HG03342 (cell line): ENCODE measurements at regions not wholly inside any gene's neighbourhood (a gene's known extent, or its start where the extent isn't known, plus 50 kb on each side); places are given as distances from the start of the nearest gene placed in this dataset.

ENCODE experiments used
- ATAC-seq: cut with Tn5 transposase; IDR thresholded peaks from one replicate; pipeline ENCODE4 v1.9.1; 2021; ENCODE audit warnings: mild to moderate bottlenecking, moderate library complexity; ENCODE audit not compliant: unreplicated experiment

DNA sequence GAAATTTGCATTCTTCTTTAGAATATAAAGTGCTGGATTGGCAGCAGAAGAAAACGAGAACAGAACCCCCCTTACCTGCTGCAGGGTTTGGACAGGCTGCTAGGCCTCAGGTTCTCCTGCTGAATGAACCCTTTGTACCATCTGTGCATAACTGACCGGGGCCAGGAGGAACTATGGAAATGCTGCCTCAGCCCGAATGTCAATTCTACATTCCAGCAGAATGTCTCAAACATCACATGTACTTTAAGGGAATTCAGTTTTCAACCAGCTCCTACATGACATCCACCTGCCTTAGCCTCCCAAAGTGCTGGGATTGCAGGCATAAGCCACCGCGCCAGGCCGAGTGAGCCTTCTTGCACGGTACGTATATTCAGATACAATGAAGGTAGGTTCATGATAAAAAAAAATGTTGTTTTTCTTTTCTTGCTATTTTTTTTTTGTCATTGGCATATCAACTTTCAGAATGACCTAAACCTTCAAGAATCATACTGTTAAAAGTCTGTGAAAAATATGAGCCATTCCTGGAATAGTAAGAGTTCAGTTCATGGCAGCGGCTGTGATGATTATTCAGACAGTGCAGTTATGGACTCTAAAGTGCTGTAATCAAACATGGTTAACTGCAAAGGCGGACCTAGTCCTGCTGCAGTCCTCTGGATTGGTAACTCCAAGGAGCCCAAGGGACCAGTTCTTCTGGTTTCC lies 84.4 kb upstream of the TNS3 start:
- no peak for ATAC-seq

DNA sequence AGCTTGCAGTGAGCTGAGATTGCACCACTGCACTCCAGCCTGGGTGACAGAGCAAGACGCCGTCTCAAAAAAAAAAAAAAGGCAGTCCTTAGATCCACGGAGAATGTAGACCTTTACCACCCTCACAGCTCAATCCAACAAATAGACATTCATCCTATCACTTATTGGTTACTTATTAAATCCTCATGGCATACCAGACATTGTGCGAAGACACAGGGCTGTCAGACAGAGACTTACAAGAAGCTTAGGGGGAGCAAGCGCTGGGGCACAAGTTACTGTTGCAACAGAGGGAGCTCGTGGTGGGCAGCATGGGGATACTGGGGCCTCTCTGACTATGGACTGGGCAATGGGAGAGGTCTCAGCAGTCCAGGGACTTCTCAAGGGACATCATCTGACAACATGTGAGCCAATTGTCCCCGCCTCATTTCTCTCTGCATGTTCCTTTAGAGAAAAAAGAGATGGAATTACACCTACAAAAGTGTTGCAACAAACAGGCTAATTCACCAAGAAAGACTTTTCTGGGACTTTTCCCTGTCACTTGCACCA lies 82.8 kb upstream of the TNS3 start:
- ATAC-seq: no peak

DNA sequence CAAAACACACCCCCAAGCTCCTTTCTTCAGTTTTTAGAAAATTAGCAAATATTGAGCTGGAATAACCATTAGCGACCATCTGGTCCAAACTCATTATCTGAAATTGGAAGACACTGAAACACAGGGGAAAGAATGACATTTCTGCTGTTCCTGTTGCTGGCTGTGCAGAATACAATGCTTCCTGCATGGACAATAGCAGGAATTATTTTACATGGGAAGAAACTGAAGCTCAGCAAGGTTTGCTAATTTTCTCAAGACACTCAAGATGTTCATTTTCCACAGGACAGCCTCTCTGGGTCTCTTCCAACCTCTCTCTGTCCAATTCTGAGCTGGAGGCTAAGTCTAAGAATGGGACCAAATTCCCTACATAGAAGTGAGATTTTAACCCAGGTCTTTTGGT lies 81.9 kb upstream of the TNS3 start:
- no peak for ATAC-seq

DNA sequence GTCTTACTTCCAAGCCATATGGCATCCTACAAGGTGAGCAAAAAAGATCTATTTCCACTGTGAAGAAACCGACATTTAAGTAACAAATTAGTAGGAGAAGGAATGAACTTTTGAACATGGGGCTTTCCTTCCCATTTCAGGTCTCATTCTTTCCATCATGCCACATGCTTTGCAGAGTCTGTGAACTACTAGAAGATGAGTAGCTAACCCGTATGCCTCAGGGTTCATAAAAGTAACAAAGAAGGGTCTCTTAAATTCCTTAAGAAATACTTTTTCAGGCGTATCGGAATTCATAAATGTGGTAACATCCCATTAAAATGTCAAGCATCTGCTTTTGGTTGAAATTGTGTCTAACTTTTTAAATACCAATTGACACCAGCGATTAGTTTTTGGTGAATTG lies 81.3 kb upstream of the TNS3 start:
- ATAC-seq: no peak

DNA sequence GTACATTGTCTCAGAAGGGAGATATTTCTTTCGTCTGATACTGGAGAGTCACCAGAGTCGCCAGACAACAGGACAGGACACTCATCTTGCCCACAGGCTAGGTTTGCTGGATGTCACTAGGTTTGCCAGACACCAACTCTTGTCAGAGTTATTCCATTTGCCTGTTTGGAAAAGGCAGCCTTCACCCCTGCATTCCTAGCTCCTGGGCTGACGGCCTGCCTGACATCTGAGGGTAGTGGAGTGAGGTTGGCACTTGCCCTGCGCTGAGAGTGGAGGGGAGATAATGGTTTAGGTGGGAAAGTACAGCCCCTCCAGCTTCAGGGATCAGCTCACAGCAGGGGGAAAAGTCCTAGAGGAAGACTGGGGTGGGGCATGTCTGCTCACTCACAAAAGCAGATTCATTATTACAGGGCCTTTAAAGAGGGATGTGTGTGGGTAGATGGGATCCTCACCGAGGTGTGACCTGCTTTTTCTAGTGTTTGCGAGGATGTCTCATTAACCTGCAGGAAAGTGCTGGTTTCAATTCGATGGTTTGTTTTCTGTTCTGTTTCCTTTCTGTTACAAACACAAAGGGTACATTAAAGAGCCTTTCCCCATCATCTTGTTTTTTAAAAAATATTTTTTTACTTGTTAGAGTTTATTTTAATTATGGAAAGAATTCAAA lies 79.3 kb upstream of the TNS3 start:
- ATAC-seq: peak; percentile 73

DNA sequence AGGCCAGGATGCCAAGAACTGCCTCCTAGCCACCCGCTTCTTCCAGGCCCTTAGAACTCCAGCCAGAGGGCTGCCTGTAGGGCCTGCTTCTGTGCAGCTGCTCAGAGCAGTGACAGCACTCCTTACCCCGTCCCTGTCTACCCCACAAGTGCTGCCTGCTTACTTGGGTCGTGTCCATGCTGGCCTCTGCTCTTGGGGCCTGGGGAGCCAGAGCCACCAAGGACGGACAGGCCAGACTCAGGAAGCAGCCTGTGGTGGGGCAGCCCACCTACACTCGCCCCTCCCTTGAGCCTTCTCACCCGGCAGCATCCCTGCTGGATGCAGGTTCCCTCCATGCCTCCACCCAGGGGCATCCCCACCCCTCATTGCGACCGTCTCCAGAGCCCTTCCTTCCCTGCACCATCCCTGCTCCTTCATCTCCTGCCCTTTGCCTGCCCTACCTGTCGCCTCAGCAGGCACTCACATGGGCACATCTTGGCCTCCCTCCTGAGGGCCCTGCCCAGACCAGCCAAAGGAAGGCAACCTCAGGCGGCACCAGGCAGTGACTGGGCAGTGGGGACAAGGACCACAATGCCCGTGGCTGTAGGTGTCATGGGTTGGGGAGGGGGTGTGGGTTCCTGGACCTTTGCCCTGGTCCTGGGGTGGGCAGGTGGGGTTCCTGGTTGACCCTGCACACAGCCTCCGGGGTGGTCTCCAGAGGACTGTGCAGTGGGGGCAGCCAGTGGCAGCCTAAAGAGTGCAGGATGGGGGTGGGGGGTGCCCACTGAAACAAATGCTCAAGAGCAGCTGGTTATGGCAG lies 78.0 kb upstream of the TNS3 start:
- no peak for ATAC-seq

DNA sequence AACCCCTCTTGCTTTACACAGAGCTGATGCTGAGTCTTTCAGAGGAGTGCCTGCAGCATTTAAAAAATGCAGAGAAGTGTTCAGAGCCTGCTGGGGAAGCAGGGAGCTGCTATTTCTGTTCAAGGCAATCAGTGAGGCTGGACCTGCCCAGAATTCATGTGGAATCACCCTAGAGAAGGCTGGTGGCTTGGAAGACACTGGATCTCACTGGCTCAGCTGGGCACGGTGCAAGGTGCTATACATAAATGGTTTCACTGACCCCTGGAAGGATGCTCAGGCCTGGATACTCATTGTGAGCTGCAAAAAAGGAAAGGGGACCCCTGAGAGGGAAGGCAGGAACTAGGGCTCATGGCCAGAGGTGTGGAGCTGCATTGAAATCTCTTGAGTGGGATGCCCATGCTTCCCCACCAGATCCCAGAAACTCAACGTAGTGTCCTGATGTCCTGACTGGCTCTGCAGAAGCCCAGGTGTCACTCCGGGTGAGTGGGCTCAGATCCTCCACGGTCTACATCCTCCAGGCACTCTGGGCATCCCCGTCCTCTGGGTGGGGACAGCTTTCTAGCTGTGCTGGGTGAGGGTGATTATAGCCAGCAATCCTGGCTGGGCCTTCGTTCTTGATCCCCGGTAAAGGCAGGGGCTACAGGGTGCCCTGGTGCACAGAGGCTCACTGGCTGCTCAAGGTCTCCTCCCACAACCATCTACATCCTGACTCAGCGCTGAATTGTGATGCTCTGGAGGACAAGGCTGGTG lies 77.2 kb upstream of the TNS3 start:
- ATAC-seq: no peak

DNA sequence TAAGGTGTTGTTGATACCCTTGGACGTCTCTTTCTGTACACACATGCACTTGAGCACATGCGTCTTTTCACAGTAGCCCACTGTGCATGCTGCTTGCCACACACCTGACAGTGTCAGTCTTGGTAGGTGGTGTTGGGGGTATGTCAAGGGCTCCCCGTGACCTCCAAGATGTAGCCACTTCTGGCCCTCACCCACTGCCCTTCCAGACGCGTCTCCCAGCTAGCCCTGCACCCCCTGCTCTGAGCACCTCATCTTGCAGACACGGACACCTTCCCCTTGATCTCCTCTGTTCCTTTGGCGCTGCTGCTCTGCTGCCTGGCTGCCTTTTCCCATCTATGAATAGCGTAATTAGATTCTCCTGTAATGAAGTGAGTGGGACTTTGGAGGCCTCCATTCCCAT lies 75.2 kb upstream of the TNS3 start:
- ATAC-seq: no peak

DNA sequence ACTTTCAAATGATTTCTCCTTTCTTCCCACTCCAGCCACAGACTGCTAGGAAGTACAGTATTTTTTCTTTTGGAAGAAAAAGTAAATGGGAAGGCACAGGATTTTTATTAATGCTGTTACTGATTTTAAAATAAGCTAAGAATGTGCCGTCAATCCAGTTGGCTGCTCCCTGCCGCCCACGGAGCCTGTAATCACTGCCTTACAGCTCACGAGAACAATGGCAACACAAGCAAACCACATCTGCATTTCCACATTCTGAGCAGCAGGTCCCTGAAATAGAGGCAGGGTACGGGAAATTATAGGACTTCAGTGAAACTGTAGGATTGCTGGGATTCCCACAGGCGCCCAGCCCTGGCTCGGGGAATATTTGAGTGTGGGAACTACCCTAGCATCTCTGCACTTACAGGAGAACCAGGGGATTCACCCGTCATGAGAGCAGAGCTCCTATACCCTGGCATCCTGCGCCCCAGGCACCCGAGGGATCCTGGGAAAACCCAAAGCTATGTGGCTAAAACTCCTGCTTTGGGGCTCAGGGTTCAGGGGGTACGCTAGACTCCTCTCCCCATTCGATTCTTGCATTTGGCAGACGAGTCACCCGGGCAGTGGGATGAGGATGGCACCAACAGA lies 72.9 kb upstream of the TNS3 start:
- ATAC-seq: no peak

DNA sequence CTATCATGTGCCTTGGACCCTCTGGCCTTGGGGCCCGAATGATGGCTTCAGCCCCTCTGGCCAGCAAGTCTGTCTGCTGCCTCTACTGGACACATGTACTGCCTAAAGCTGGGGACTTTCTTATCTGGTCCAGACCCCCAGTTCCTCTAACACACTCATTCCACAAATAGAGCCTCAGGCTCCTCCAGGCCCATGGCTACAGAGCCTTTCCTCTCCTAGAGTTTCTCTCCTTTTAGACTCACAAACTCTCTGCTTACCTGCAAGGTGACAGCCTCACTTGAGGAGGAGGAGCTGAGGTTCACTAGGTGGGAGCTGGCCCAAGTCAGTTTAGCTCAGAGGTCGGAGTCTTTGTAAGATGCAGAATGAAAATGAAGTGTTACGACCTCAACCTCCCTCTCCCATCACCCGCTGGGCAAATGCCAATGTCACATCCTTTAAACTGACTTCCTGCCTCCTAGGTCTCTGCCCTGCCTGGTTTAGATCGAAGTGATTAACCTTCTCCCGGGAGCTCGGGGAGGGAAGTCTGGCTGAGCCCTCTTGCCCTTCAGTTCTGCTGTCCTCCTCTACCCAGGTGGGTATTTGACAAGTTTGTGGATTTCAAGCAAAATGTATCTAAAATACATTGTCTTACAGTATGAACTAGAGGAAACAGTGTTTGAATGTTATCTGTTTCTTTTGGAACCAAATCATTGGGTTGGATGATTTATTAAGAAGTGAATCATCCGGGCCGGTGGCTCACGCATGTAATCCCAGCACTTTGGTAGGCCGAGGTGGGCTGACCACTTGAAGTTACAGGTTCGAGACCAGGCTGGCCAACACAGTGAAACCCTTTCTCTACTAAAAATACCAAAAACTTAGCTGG lies 71.9 kb upstream of the TNS3 start:
- no peak for ATAC-seq

DNA sequence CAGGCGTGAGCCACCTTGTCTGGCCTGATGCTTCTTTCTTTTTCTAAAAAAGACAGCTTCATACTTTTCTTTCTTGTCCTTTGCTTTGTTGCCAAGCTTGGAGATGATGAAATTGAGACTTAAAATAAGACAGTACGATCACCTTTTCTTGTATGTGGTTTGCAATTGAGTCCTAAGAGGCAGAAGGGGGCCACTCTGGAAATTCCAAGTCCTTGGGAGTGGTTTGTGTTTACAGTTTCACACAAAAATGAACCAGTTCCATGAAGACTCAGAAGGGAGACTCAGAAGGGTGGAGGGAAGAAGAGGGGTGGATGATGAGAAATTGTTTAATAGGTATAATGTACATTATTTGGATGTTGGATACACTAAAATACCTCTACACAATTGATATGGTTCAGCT lies 70.7 kb upstream of the TNS3 start:
- no peak for ATAC-seq

DNA sequence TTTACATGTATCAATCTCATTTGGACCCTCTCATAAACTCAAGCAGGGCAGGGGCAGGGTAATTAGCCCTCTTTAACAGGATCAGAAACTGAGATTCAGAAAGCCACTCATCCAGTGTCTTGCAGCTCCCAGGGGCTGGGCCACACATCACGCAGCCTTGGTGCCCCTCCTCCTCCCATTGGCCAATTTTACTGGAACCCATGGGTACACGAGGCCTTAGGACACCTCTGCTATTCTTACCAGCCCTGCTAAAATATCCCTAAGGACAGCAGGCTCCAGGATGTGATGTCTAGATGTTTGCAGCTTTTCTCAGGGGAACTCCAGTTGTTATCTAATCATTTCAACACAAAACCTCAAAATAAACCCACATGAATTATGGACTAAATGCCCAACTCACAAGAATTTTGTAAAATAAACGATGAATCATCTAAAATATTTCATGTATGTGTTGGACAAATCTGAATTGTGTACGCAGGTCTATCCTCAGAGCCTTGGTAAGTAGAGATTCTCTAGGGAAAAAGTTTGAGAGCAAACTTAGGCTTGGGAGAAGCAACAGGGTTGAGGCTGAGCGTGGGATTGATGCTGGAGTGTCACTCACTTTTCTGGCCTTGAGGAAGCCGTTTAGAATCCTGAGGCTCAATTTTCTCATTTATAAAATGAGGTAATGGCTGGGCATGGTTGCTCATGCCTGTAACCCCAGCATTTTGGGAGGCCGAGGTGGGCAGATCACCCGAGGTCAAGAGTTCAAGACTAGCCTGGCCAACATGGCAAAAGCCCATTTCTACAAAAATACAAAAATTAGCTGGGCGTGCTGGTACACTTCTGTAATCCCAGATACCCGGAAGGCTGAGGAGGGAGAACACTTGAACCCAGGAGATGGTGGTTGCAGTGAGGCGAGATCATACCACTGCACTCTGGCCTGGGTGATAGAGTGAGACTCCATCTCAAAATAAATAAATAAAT lies 69.7 kb upstream of the TNS3 start:
- no peak for ATAC-seq

DNA sequence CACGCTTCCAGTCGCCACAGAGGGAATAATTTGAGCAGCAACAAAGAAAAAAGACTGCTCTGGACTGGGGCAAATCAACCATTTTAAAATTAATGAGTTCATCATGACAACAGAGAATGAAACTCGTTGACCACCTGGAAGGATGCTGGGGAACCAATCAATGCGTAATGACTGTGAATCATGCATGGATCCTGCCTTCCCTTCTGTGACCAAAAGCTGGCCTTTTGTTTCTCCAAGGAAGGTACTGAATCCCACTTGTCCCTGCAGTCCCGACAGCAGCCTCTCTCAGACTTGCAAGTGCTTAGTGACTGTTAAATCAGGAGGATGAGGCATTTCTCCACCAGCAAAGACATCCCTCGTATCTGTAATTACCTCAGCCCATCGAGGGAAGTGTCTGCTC lies 68.0 kb upstream of the TNS3 start:
- ATAC-seq: no peak

DNA sequence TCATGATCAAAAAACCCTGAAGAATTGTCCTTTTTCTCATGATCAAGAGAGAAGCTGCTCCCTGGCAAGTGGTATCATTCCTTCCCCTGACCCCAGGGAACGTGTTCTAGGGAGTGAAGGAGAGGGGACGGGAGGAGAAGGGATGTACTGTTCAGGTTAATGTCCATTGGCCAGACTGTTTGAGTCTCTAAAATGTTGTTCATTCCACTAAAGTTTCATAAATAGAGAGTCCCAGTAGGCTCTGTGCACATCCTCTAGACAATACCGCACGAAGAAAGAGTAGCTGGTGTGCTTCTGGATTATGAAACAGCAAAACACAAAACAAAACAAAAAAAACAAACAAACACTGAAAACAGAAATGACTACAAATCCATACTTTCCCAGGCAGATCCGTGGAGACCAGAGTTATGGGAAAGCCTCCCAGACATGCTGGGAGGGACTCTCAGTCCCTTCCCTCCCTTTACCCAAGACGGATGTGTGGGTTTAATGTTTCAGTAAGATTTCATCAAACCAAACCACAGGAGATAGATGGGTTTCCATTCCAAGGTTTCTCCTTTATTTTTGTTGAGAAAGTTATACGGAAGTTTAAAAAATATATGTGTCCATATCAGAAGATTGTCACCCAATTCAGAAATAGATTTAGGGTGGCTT lies 66.5 kb upstream of the TNS3 start:
- ATAC-seq: no peak

DNA sequence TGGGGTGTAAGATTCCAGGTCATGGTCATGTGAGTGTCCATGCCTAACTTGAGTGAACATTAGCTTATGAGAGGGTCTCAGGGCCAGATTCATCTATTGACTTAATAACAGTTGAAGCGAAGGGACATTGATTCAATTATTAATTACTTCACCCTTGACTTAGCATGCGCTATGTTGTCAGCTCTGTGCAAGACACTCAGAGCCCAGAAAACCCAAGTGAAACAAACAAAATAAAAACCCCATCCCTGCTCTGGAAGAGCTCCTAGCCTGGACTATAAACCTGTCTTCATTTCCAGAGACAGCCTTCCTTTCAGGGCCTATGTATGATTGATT lies 66.0 kb upstream of the TNS3 start:
- no peak for ATAC-seq

DNA sequence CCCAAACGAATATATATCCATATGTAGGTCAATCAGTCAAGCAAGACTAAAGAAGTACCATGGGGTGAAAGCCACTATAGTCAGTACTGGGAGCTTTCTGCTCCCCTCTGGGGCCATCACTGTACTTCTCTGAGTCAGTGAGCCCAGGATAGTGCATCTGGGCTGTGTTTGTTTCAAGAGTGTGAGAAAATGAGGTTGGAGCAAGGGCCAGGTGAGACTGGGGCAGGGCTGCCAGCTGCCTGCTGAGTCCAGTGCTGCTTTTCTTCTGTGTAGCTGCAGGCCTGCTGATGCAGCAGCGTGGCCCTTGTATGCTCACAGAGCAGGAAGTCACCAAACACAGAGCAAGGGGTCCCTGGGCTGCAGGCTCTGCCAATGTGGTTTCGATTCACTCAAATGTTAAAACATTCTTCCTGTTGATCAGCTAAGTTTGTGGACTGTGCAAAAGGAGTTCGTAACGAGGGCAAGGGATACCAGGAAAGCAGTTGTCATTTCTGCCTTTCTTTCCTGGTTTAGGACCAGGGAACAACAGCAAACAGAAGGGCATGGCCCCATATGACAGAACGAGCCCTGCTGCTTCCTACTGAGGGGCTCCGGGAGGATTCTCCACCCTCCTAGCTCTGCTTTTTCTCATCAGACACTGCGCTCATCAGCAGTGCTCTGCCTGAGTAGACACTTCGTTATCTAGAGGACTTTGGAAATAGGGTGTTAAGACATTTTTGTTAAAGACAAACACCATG lies 65.4 kb upstream of the TNS3 start:
- ATAC-seq: peak; percentile 84

DNA sequence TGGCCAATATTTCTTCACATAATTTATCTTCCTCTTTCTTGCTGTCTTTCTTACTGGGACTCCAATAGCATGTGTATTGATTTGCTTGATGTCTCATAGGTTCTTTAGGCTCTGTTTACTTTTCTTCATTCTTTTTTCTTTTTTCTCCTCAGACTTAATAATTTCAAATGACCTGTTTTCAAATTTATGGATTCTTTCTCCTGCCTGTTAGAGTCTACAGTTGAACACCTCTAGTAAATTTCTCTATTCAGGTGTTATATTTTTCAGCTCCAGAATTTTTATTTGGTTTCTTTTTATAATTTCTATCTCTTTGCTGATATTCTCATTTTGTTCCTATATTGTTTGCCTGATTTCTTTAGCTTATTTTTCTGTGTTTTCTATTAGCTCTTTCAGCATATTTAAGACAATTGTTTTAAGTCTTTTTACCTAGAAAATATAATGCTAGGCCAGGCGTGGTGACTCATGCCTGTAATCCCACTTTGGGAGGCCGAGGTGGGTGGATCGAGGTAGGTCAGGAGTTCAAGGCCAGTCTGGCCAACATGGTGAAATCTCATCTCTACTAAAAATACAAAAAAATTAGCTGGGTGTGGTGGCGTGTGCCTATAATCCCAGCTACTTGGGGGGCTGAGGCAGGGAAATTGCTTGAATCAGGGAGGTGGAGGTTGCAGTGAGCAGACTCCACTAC lies 61.9 kb upstream of the TNS3 start:
- no peak for ATAC-seq
